Endodermal cell (in vitro differentiated cells): ENCODE measurements at regions not wholly inside any gene's neighbourhood (a gene's known extent, or its start where the extent isn't known, plus 50 kb on each side); places are given as distances from the start of the nearest gene placed in this dataset.

Experiments used
- DNase-seq: peaks from one replicate; pipeline ENCODE4 v3.0.0-alpha.2; 2017
- H3K27ac ChIP-seq: 2 replicates; pipeline ENCODE4 v1.5.1; 2013; ENCODE audit warnings: mild to moderate bottlenecking, low read depth, low read length, moderate library complexity
- H3K27me3 ChIP-seq: 2 replicates; pipeline ENCODE4 v1.6.1; 2013; ENCODE audit warnings: mild to moderate bottlenecking, low read length, moderate library complexity; ENCODE audit not compliant: insufficient read depth, control insufficient read depth, poor library complexity, severe bottlenecking
- H3K36me3 ChIP-seq: 2 replicates; pipeline ENCODE4 v1.7.0; 2013; ENCODE audit warnings: mild to moderate bottlenecking, low read length, moderate library complexity; ENCODE audit not compliant: control insufficient read depth, insufficient read depth
- H3K4me1 ChIP-seq: one replicate; pipeline ENCODE4 v1.7.0; 2013; ENCODE audit warnings: low read length; ENCODE audit not compliant: control insufficient read depth, insufficient read depth
- H3K4me3 ChIP-seq: 2 replicates; pipeline ENCODE4 v1.5.1; 2013; ENCODE audit warnings: mild to moderate bottlenecking, low read length, moderate library complexity
- H3K9ac ChIP-seq: 2 replicates; pipeline ENCODE4 v1.6.1; 2013; ENCODE audit warnings: mild to moderate bottlenecking, low read length, moderate library complexity; ENCODE audit not compliant: poor library complexity, severe bottlenecking; ENCODE audit errors: extremely low read depth
- H3K9me3 ChIP-seq: 2 replicates; pipeline ENCODE4 v1.6.1; 2013; ENCODE audit warnings: mild to moderate bottlenecking, low read length, moderate library complexity; ENCODE audit not compliant: control insufficient read depth
- H3K27ac Mint-ChIP-seq: 2 replicates; pipeline ENCODE4 v1.8.0; 2020; ENCODE audit warnings: mixed read lengths
- H3K27me3 Mint-ChIP-seq: 2 replicates; pipeline ENCODE4 v1.8.0; 2021; ENCODE audit warnings: mild to moderate bottlenecking, mixed read lengths; ENCODE audit not compliant: insufficient read depth
- H3K36me3 Mint-ChIP-seq: 2 replicates; pipeline ENCODE4 v1.8.0; 2020; ENCODE audit warnings: low read depth, mixed read lengths
- H3K4me1 Mint-ChIP-seq: 2 replicates; pipeline ENCODE4 v1.8.0; 2020; ENCODE audit warnings: mixed read lengths
- H3K4me3 Mint-ChIP-seq: 2 replicates; pipeline ENCODE4 v1.8.0; 2020; ENCODE audit warnings: mild to moderate bottlenecking, moderate library complexity, mixed read lengths
- H3K9me3 Mint-ChIP-seq: 2 replicates; pipeline ENCODE4 v1.8.0; 2020; ENCODE audit warnings: mild to moderate bottlenecking, mixed read lengths
- CTCF ChIP-seq: fragments of 200-600 bp; sonication (generic); conservative IDR thresholded peaks from 2 replicates; pipeline ENCODE4 v1.5.0; 2021; ENCODE audit warnings: antibody characterized with exemption, mild to moderate bottlenecking
- WGBS, 2 experiments: methylation state at CpG; one replicate each; pipeline versions ENCODE4 v1.1.5 to v1.1.7; 2013; ENCODE audit warnings: missing lambda C conversion rate in 2 of 2, mixed read lengths in 1 of 2; ENCODE audit not compliant: insufficient coverage in 1 of 2, insufficient read length in 1 of 2; 5-methylcytosine and 5-hydroxymethylcytosine counted together

GRCh38 chr7:133180717-133181116 is 72.2 kb upstream of the EXOC4 start:
- H3K4me1 ChIP-seq = no peaks in the 10 kb centered on the region
- Mint-ChIP-seq H3K36me3 (no peaks in the 10 kb centered on the region), H3K27me3 (no peaks in the 10 kb centered on the region), H3K9me3 (peaks cover 17% of the 10 kb centered on the region), H3K4me3 (no peak overlapping the region), H3K4me1 (no peaks in the 10 kb centered on the region), H3K27ac (no peak overlapping the region)
- no peak for TF ChIP-seq CTCF
- H3K9me3 ChIP-seq = peaks cover 8% of the 10 kb centered on the region
- H3K27me3 ChIP-seq = no peaks in the 10 kb centered on the region
- DNase-seq = no peak
- no peak overlapping the region for H3K4me3 ChIP-seq
- no peak overlapping the region for H3K9ac ChIP-seq
- H3K27ac ChIP-seq = no peak overlapping the region
- H3K36me3 ChIP-seq = no peaks in the 10 kb centered on the region
- 91 to 92% methylated on average over 3 to 4 of the region's 4 CpGs for WGBS, 2 experiments

DNA sequence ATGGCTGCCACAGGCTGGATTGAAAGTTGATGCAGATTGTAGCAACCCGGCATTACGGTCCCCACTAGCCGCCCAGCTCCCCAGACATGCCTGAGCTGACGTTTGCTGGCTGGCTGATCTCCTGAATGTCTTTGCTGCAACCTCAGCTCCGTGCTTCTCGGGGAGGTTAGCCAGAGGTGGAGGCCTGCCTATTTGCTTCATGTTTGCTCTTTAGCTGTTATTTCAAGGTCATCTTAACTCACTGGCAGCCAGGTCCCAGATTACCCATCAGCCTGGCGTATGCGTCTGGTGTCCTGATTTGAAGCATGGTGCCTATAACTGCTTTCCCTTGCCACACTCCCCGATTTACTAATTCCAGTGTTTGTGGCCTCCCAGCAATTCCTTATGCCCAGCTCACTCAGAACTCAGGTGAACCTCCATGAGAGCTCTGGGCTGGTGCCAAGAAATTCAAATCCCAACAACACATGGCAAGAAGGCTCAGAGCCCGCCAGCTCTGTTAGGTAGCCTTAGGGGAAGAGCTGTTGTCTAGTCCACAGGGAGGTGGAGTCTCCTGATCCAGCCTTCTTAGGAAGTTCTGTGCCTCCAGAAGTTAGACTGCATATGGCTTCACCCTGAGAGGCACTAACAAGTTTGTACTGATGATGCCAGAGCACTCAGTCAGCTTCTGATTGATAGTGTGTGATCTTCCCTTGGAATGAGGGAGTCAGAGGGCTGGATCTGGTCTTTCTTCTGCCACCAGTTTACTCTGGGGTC is 69.7 kb upstream of the EXOC4 start:
- Histone ChIP-seq H3K36me3 (no peaks in the 10 kb centered on the region), H3K4me3 (no peak overlapping the region), H3K27me3 (no peaks in the 10 kb centered on the region), H3K9me3 (no peaks in the 10 kb centered on the region), H3K4me1 (no peaks in the 10 kb centered on the region), H3K27ac (no peak overlapping the region), H3K9ac (no peak overlapping the region)
- WGBS, 2 experiments = 93 to 98% methylated on average over 8 to 10 of the region's 10 CpGs
- H3K9me3 Mint-ChIP-seq = peaks cover 4% of the 10 kb centered on the region
- no peak for DNase-seq
- H3K4me1 Mint-ChIP-seq = peaks cover 8% of the 10 kb centered on the region
- no peaks in the 10 kb centered on the region for H3K27me3 Mint-ChIP-seq
- H3K4me3 Mint-ChIP-seq = no peak overlapping the region
- no peak overlapping the region for H3K27ac Mint-ChIP-seq
- no peak for TF ChIP-seq CTCF
- no peaks in the 10 kb centered on the region for H3K36me3 Mint-ChIP-seq

DNA sequence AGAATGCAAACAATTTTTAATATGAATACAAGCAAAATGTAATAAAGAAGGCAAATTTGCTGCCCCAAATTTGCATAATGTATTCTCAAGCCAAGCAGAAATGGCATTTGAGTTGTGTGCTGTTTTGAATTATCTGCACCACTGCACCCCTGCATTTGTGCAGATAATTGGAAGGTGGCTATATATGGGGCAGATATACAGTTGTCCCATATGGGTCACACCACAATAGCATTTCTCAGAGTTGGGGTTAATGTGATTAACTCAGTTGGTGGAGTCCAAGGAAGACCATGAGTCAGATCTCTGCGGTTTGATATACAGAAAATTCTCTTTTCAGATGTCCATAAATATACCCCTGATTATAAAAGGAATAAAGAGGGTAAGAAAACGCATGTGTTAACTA is 68.9 kb upstream of the EXOC4 start:
- H3K4me3 ChIP-seq = no peak overlapping the region
- H3K36me3 ChIP-seq = no peaks in the 10 kb centered on the region
- no peaks in the 10 kb centered on the region for H3K9me3 ChIP-seq
- H3K27ac Mint-ChIP-seq = no peak overlapping the region
- H3K9me3 Mint-ChIP-seq = no peaks in the 10 kb centered on the region
- H3K4me3 Mint-ChIP-seq = no peak overlapping the region
- H3K27me3 Mint-ChIP-seq = no peaks in the 10 kb centered on the region
- peaks cover 8% of the 10 kb centered on the region for H3K4me1 Mint-ChIP-seq
- no peaks in the 10 kb centered on the region for H3K4me1 ChIP-seq
- H3K36me3 Mint-ChIP-seq = no peaks in the 10 kb centered on the region
- 44 to 45% methylated on average over 2 of the region's 2 CpGs for WGBS, 2 experiments
- no peak for TF ChIP-seq CTCF
- H3K27ac ChIP-seq = no peak overlapping the region
- no peak for DNase-seq
- H3K9ac ChIP-seq = no peak overlapping the region
- no peaks in the 10 kb centered on the region for H3K27me3 ChIP-seq
